Esophagus muscularis mucosa (tissue), 4 donors: ENCODE measurements at regions not wholly inside any gene's neighbourhood (a gene's known extent, or its start where the extent isn't known, plus 50 kb on each side); places are given as distances from the start of the nearest gene placed in this dataset.

Source experiments
- DNase-seq: peaks from one replicate; pipeline ENCODE4 v3.0.0-alpha.2; 2017; ENCODE audit errors: extremely low spot score
- H3K27ac ChIP-seq, 4 donors: fragments of 200-600 bp; sonication (generic); replicated peaks in 1 of 4; 1 replicate in 3 of 4; 2 replicates in 1 of 4; pipeline ENCODE4 v1.5.1; 2016 to 2019; ENCODE audit warnings: mild to moderate bottlenecking in 1 of 4
- H3K27me3 ChIP-seq, 4 donors: fragments of 200-600 bp; sonication (generic); one replicate each; pipeline versions ENCODE4 v1.5.1 to v1.6.0; 2016 to 2019
- H3K36me3 ChIP-seq, 4 donors: fragments of 200-600 bp; sonication (generic); one replicate each; pipeline ENCODE4 v1.5.1; 2016 to 2019
- H3K4me1 ChIP-seq, 4 donors: fragments of 200-600 bp; sonication (generic); one replicate each; pipeline ENCODE4 v1.5.1; 2016 to 2019
- H3K4me3 ChIP-seq, 4 donors: fragments of 200-600 bp; sonication (generic); 1 replicate in 2 of 4; 2 replicates in 2 of 4; pipeline ENCODE4 v1.5.1; 2016 to 2019; ENCODE audit warnings: mild to moderate bottlenecking in 4 of 4, moderate library complexity in 1 of 4
- H3K9me3 ChIP-seq, 4 donors: fragments of 200-600 bp; sonication (generic); 1 replicate in 3 of 4; 2 replicates in 1 of 4; pipeline ENCODE4 v1.5.1; 2016 to 2019
- CTCF ChIP-seq, 3 experiments: fragments of 200-600 bp in 2 of 3; fragments of 450-650 bp in 1 of 3; sonication (generic) in 2 of 3; IDR thresholded peaks; one replicate each; pipeline ENCODE4 v1.5.1; 2017 to 2019; ENCODE audit warnings: antibody characterized with exemption in 3 of 3, mild to moderate bottlenecking in 2 of 3, moderate library complexity in 1 of 3
- EP300 ChIP-seq: sonication (generic); formaldehyde crosslinking; IDR thresholded peaks from one replicate; pipeline ENCODE4 v1.6.1; 2017; ENCODE audit warnings: antibody characterized with exemption
- POLR2A ChIP-seq: fragments of 450-650 bp; IDR thresholded peaks from one replicate; pipeline ENCODE4 v1.6.1; 2017; ENCODE audit warnings: antibody characterized with exemption, moderate library complexity, mild to moderate bottlenecking, low read depth
- POLR2AphosphoS5 ChIP-seq, 2 donors: sonication (generic); formaldehyde crosslinking; IDR thresholded peaks; one replicate each; pipeline ENCODE4 v1.6.1; 2017; ENCODE audit warnings: antibody characterized with exemption in 2 of 2
- WGBS: methylation state at CpG from one replicate; pipeline ENCODE4 v1.1.5; 2018; 5-methylcytosine and 5-hydroxymethylcytosine counted together
- intact Hi-C: fragments of 100-400 bp; cut with DNase I; formaldehyde crosslinking; loops from one replicate; pipeline ENCODE4 v1.15.1; 2023

DNA sequence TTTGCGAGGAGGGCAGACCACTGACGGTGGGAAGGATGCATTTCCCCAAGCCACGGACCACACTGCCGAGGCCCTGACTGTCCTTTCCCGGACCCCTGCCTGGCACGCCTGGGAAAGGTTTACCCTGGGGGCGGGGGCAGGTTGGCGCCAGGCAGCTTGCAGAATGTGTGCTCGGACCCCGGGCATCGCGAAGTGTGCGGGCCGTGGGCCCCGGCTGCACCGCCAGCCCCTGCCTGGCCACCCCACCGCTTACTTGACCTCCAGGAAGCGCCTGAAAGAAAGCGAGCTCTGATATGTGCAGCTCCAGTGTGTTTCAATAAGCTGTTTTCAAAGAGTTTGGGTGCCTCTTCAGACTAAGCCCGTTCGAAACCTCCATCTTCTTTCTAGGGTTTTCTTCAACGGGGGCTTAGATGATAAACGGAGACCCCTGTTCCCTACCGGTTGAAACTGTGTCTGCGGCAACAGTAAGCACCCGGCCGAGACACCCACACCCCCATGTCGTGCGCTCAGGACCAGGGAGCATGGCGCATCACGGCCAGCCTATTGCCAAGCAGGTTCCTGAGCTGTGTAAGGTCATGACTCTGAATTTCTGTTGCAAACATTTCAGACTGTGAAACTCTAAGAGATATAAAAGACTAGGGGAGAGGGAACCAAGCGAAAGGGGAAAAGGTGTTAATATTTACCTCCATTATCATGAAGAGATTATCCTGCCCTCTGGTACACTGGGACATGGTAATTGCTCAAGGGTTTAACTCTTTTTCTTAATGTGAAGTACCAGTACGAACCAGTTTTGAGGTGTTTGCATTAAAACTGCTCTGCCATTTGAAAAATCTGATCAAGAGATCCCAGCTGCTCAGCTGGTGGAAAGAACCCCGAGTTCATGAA is 231.2 kb upstream of the FOXQ1 start:
- H3K4me3 ChIP-seq = no peak overlapping the region
- no peak for DNase-seq
- no peaks in the 10 kb centered on the region for H3K36me3 ChIP-seq
- H3K4me1 ChIP-seq = peaks cover 0 to 27% (median 14%) of the 10 kb centered on the region in 4 donors
- no peaks in the 10 kb centered on the region for H3K27me3 ChIP-seq
- H3K9me3 ChIP-seq = no peaks in the 10 kb centered on the region
- WGBS = 85% methylated on average over 24 of the region's 34 CpGs
- intact Hi-C loops = no loop called here
- H3K27ac ChIP-seq = no peak overlapping the region
- TF ChIP-seq CTCF (IDR thresholded peaks at IDR 0.05) (no peak), EP300 (no peak), POLR2A (no peak), POLR2AphosphoS5 (IDR thresholded peaks at IDR 0.05) (no peak)

DNA sequence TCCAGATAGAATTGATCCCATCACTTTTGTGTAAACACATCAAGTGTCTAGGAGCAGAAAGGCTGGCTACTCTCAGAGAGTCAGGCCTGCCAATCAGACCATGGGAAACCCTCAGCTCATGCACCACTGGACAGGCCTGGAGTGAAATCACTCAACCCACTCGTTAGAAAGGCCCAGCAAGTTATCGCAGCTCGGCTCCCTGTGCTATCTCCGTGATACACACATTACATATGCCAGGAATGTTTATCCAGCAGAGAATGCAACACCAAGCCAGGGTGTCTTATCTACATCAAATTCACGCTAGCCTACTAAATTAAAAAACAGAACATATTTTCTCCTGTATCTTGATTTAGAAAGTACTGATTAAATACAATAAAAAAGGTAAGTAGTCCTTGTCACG is 232.4 kb upstream of the FOXQ1 start:
- intact Hi-C loops = no loop called here
- Histone ChIP-seq H3K36me3 (no peaks in the 10 kb centered on the region), H3K4me1 (peaks cover 0 to 33% (median 14%) of the 10 kb centered on the region in 4 donors), H3K9me3 (no peaks in the 10 kb centered on the region), H3K4me3 (no peak overlapping the region), H3K27me3 (no peaks in the 10 kb centered on the region), H3K27ac (no peak overlapping the region)
- over 99% methylated on average over 6 of the region's 6 CpGs for WGBS
- no peak for DNase-seq
- TF ChIP-seq POLR2AphosphoS5 (IDR thresholded peaks at IDR 0.05) (no peak), POLR2A (no peak), EP300 (no peak), CTCF (IDR thresholded peaks at IDR 0.05) (no peak)

GRCh38 chr6:1077478-1078416 is 234.2 kb upstream of the FOXQ1 start:
- TF ChIP-seq POLR2A (no peak), POLR2AphosphoS5 (IDR thresholded peaks at IDR 0.05) (no peak), EP300 (no peak), CTCF (IDR thresholded peaks at IDR 0.05) (no peak)
- H3K9me3 ChIP-seq = no peaks in the 10 kb centered on the region
- no peak overlapping the region for H3K27ac ChIP-seq
- intact Hi-C loops = no loop called here
- H3K27me3 ChIP-seq = no peaks in the 10 kb centered on the region
- 85% methylated on average over 22 of the region's 22 CpGs for WGBS
- H3K4me1 ChIP-seq = peaks cover 0 to 31% (median 13%) of the 10 kb centered on the region in 4 donors
- no peak for DNase-seq
- H3K4me3 ChIP-seq = no peak overlapping the region
- no peaks in the 10 kb centered on the region for H3K36me3 ChIP-seq

DNA sequence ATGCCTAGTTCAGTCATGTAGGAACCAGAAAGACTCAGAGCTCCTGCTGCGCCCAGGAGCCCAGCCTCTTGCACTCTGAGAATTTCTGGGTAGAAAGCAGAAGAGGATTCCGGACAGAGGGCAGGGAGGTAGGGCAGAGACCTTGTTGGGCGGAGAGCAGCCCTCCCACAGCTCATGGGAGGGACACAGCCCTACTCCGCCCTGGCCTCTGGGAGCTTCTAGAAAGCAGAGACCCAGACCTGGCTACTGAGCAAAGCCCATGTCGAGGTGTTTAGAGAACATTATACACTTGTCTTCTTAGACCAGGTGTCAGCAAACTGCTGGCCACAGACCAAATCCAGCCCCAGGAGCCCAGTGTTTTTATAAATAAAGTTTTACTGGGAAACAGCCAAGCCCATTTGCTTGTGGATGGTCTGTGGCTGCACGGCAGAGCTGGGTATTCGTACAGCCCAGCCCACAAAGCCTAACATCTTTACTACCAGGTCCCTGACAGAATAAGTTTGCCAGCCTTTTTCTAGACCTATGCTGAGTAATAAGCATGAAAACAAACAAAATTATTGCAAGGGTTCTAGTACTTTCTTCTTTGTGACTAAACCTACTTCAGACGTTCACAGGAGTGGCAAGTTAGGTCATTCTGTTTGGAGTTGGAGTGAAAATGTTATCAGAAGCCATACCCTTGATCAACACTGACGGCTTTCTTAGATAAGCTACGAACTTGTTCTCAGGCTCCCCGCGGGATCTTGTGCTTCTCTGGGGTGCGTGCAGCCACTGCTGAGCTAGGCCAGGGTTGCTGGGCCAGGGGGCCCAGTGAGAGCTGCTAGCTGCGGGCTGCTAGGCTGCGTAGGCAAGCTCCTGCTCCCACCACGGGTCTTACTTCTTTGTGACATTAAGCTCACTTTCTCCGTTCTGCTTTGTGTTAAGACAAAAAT is 235.1 kb upstream of the FOXQ1 start:
- H3K27me3 ChIP-seq = no peaks in the 10 kb centered on the region
- DNase-seq = no peak
- intact Hi-C loops = no loop called here
- no peak overlapping the region for H3K27ac ChIP-seq
- 79% methylated on average over 15 of the region's 17 CpGs for WGBS
- H3K9me3 ChIP-seq = no peaks in the 10 kb centered on the region
- H3K4me1 ChIP-seq = peaks cover 0 to 22% (median 4%) of the 10 kb centered on the region in 4 donors
- no peaks in the 10 kb centered on the region for H3K36me3 ChIP-seq
- TF ChIP-seq POLR2A = no peak
- no peak for TF ChIP-seq CTCF (IDR thresholded peaks at IDR 0.05)
- no peak for TF ChIP-seq EP300
- no peak for TF ChIP-seq POLR2AphosphoS5 (IDR thresholded peaks at IDR 0.05)
- no peak overlapping the region for H3K4me3 ChIP-seq
